ENCODE measurements at regions not wholly inside any gene's neighbourhood (a gene's known extent, or its start where the extent isn't known, plus 50 kb on each side); places are given as distances from the start of the nearest gene placed in this dataset.
"Not testable (repeated sequence)": the region's sequence is repeated elsewhere in the genome, so short reads cannot be mapped to it uniquely, and the experiment has no call there.

GRCh38 chr7:42560866-42561265 is 323.9 kb upstream of the GLI3 start:
- DNase-seq = no peak

GRCh38 chr7:42554932-42555331 is 317.9 kb upstream of the GLI3 start:
- not testable (repeated sequence) for DNase-seq

GRCh38 chr7:42552227-42552626 is 315.2 kb upstream of the GLI3 start:
- no peak for DNase-seq

- no peak for DNase-seq
These were observed 313.9 kb upstream of the GLI3 start for GRCh38 chr7:42550706-42551470.

GRCh38 chr7:42549866-42550485 is 313.0 kb upstream of the GLI3 start:
- DNase-seq = no peak

- no peak for DNase-seq
These were observed 312.0 kb upstream of the GLI3 start for GRCh38 chr7:42548816-42549611.

GRCh38 chr7:42545049-42545724 is 308.2 kb upstream of the GLI3 start:
- DNase-seq = no peak

GRCh38 chr7:42543953-42544352 is 306.9 kb upstream of the GLI3 start:
- no peak for DNase-seq

GRCh38 chr7:42542446-42542845 is 305.4 kb upstream of the GLI3 start:
- not testable (repeated sequence) for DNase-seq

- DNase-seq = no peak
These were observed 297.4 kb upstream of the GLI3 start for GRCh38 chr7:42534441-42534840.

- DNase-seq = no peak
These were observed 290.0 kb upstream of the GLI3 start for GRCh38 chr7:42527004-42527403.

- DNase-seq = peak; percentile 46
These were observed 285.4 kb upstream of the GLI3 start for GRCh38 chr7:42522227-42522991.

GRCh38 chr7:42511027-42511426 is 274.0 kb upstream of the GLI3 start:
- DNase-seq = no peak

GRCh38 chr7:42506097-42506496 is 269.1 kb upstream of the GLI3 start:
- no peak for DNase-seq

- DNase-seq = no peak
These were observed 265.0 kb upstream of the GLI3 start for GRCh38 chr7:42502022-42502421.

- no peak for DNase-seq
These were observed 258.2 kb upstream of the GLI3 start for GRCh38 chr7:42495256-42495655.

GRCh38 chr7:42494736-42495135 is 257.7 kb upstream of the GLI3 start:
- no peak for DNase-seq

GRCh38 chr7:42494199-42494710 is 257.2 kb upstream of the GLI3 start:
- DNase-seq = no peak

- DNase-seq = peak; percentile 91
These were observed 256.6 kb upstream of the GLI3 start for GRCh38 chr7:42493436-42494198.

GRCh38 chr7:42492920-42493319 is 255.9 kb upstream of the GLI3 start:
- no peak for DNase-seq

- no peak for DNase-seq
These were observed 254.1 kb upstream of the GLI3 start for GRCh38 chr7:42491106-42491505.
